ENCODE measurements at regions not wholly inside any gene's neighbourhood (a gene's known extent, or its start where the extent isn't known, plus 50 kb on each side); places are given as distances from the start of the nearest gene placed in this dataset.

DNA sequence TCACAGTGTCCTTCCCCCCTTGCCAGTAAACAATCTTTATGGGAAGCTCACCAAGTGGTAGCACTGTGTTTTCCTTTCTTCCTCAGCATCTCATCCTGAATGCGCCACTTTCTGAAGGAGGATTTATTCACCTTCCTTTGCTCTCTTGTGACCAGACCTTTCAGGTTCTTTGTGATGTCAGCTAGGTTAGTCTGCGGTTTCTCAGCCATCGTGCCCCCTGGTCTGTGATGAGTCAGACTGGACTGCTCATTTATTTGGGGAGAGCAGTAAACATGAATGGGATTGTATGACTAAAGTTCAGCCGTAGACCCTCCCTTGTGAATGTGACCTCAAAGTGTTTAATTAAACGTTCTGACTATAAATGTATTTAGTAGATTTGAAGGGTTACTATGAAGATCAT, 235.1 kb upstream of the CELF2 start:
- TF ChIP-seq, protein P1, sequence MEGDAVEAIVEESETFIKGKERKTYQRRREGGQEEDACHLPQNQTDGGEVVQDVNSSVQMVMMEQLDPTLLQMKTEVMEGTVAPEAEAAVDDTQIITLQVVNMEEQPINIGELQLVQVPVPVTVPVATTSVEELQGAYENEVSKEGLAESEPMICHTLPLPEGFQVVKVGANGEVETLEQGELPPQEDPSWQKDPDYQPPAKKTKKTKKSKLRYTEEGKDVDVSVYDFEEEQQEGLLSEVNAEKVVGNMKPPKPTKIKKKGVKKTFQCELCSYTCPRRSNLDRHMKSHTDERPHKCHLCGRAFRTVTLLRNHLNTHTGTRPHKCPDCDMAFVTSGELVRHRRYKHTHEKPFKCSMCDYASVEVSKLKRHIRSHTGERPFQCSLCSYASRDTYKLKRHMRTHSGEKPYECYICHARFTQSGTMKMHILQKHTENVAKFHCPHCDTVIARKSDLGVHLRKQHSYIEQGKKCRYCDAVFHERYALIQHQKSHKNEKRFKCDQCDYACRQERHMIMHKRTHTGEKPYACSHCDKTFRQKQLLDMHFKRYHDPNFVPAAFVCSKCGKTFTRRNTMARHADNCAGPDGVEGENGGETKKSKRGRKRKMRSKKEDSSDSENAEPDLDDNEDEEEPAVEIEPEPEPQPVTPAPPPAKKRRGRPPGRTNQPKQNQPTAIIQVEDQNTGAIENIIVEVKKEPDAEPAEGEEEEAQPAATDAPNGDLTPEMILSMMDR (IDR thresholded peaks at IDR 0.05): no peak
- TF ChIP-seq POLR2A (IDR thresholded peaks at IDR 0.05): no peak

Data from esophagus squamous epithelium (tissue), 4 donors.